ENCODE measurements at regions not wholly inside any gene's neighbourhood (a gene's known extent, or its start where the extent isn't known, plus 50 kb on each side); places are given as distances from the start of the nearest gene placed in this dataset.
A peak's percentile ranks its signal among the peaks of the same experiment; 100 is the strongest.

GRCh38 chr18:8989017-8989416, 113.5 kb upstream of the NDUFV2 start:
- ATAC-seq: no peak
- no peaks in the 10 kb centered on the region for H4K20me1 ChIP-seq (ENCODE audit: insufficient read depth, low read length)
- no peaks in the 10 kb centered on the region for H3K79me2 ChIP-seq (ENCODE audit: insufficient read depth, low read length)
- CTCF ChIA-PET (ENCODE audit: low intra/inter-chr PET ratio, low total read pairs): interaction anchor here (1.6 to 2.1 kb wide), 3 partner anchors 107 to 334 kb away, joined by 12 to 14 read pairs (median 12); no protein-coding TSS in a partner anchor
- no TSS peak for BruUV-seq (replicated peaks)
- TF ChIP-seq ARHGAP35 (CRISPR knock-in tag; IDR thresholded peaks at IDR 0.05; ENCODE audit: borderline replicate concordance): no peak
- no peak for TF ChIP-seq CCAR2 (optimal IDR thresholded peaks at IDR 0.05; ENCODE audit: low read depth, low read length)
- no peak for TF ChIP-seq RARG (CRISPR knock-in tag; IDR thresholded peaks at IDR 0.05; ENCODE audit: low read depth)
- no peak for TF ChIP-seq CEBPG (CRISPR knock-in tag; IDR thresholded peaks at IDR 0.05)
- no peak for TF ChIP-seq ZNF777 (CRISPR knock-in tag; IDR thresholded peaks at IDR 0.05)
- no peak for TF ChIP-seq ETV5 (CRISPR knock-in tag; IDR thresholded peaks at IDR 0.05; ENCODE audit: borderline replicate concordance)
- no peak for TF ChIP-seq CBX1 (IDR thresholded peaks at IDR 0.05; ENCODE audit: low read depth)
- FAIRE-seq: no peak
- H3K27me3 ChIP-seq (ENCODE audit: control insufficient read depth in 1 of 2, insufficient read depth in 2 of 2, low read length in 2 of 2): peaks cover 0 to 9% of the 10 kb centered on the region in 2 experiments; a peak in 1 of 5 replicates
- intact Hi-C loops (cut with micrococcal nuclease; ENCODE audit: unreplicated experiment): no loop called here
- no peak overlapping the region for H3K9ac ChIP-seq (ENCODE audit: insufficient read depth, low read depth, low read length)
- no peaks in the 10 kb centered on the region for H3K4me1 ChIP-seq (ENCODE audit: insufficient read depth, low read length)
- no peak overlapping the region for H3K4me3 ChIP-seq (replicated peaks in 1 of 3; ENCODE audit: insufficient read depth in 1 of 3, low read depth in 2 of 3, low read length in 3 of 3)
- H3K9me3 ChIP-seq (ENCODE audit: low read length): no peaks in the 10 kb centered on the region
- H3K27ac ChIP-seq (ENCODE audit: extremely low read length, insufficient read depth, low read length): no peak overlapping the region
- no peak overlapping the region for H3K4me2 ChIP-seq (ENCODE audit: low read depth, low read length)
- 1% methylated on average over 5 of the region's 5 CpGs for WGBS (ENCODE audit: low lambda C conversion rate)
- DNase-seq (ENCODE audit: low spot score): no peak
- POLR2A ChIA-PET: no interaction called here
- H3K36me3 ChIP-seq (replicated peaks in 1 of 2; ENCODE audit: control insufficient read depth in 1 of 2, insufficient read depth in 2 of 2, low read length in 2 of 2): no peaks in the 10 kb centered on the region
- no peak overlapping the region for H2AFZ ChIP-seq (ENCODE audit: low read length)
- in situ Hi-C loops (cut with HindIII; ENCODE audit: extremely low pct_ligation_motif_present, low pct_unique_long_range_greater_than_20kb): no loop called here

- FAIRE-seq (no peak), DNase-seq (ENCODE audit: low spot score) (no peak), ATAC-seq (no peak)
- Histone ChIP-seq H3K79me2 (ENCODE audit: insufficient read depth, low read length) (no peaks in the 10 kb centered on the region), H2AFZ (ENCODE audit: low read length) (no peak overlapping the region), H3K4me2 (ENCODE audit: low read depth, low read length) (no peak overlapping the region), H3K4me3 (replicated peaks in 1 of 3; ENCODE audit: insufficient read depth in 1 of 3, low read depth in 2 of 3, low read length in 3 of 3) (no peak overlapping the region), H3K4me1 (ENCODE audit: insufficient read depth, low read length) (no peaks in the 10 kb centered on the region), H3K27me3 (ENCODE audit: control insufficient read depth in 1 of 2, insufficient read depth in 2 of 2, low read length in 2 of 2) (peaks cover 0 to 9% of the 10 kb centered on the region in 2 experiments; a peak in 1 of 5 replicates), H3K36me3 (replicated peaks in 1 of 2; ENCODE audit: control insufficient read depth in 1 of 2, insufficient read depth in 2 of 2, low read length in 2 of 2) (no peaks in the 10 kb centered on the region), H4K20me1 (ENCODE audit: insufficient read depth, low read length) (no peaks in the 10 kb centered on the region), H3K9me3 (ENCODE audit: low read length) (no peaks in the 10 kb centered on the region), H3K9ac (ENCODE audit: insufficient read depth, low read depth, low read length) (no peak overlapping the region), H3K27ac (ENCODE audit: extremely low read length, insufficient read depth, low read length) (no peak overlapping the region)
- 38% methylated on average over 10 of the region's 10 CpGs for WGBS (ENCODE audit: low lambda C conversion rate)
- no TSS peak for BruUV-seq (replicated peaks)
- intact Hi-C loops (cut with micrococcal nuclease; ENCODE audit: unreplicated experiment) (no loop called here), in situ Hi-C loops (cut with HindIII; ENCODE audit: extremely low pct_ligation_motif_present, low pct_unique_long_range_greater_than_20kb) (loop anchor here (10.0 kb wide), 1 partner anchor 515 kb away; no protein-coding TSS in a partner anchor)
- TF ChIP-seq HNF4G (IDR thresholded peaks at IDR 0.05; ENCODE audit: borderline replicate concordance, low read depth, low read length) (no peak), HNF4G (CRISPR knock-in tag; IDR thresholded peaks at IDR 0.05; ENCODE audit: borderline replicate concordance, low read depth) (no peak), ZMAT5 (CRISPR knock-in tag; IDR thresholded peaks at IDR 0.05; ENCODE audit: borderline replicate concordance, low read depth) (no peak), FOSL2 (CRISPR knock-in tag; IDR thresholded peaks at IDR 0.05) (peak; percentile 51), SIX1 (CRISPR knock-in tag; IDR thresholded peaks at IDR 0.05; ENCODE audit: borderline replicate concordance) (no peak), CC2D1A (CRISPR knock-in tag; IDR thresholded peaks at IDR 0.05) (no peak)
- CTCF ChIA-PET (ENCODE audit: low intra/inter-chr PET ratio, low total read pairs): no interaction called here
- POLR2A ChIA-PET: interaction anchor here (0.7 kb wide), 1 partner anchor 566 kb away, joined by 4 read pairs; no protein-coding TSS in a partner anchor
Observed at GRCh38 chr18:8989855-8990254, 112.6 kb upstream of the NDUFV2 start.
